ENCODE measurements at regions not wholly inside any gene's neighbourhood (a gene's known extent, or its start where the extent isn't known, plus 50 kb on each side); places are given as distances from the start of the nearest gene placed in this dataset.

- H3K9me3 ChIP-seq (ENCODE audit: low read depth), result no peaks in the 10 kb centered on the region
- TF ChIP-seq CTCF (IDR thresholded peaks at IDR 0.05; ENCODE audit: low read depth, low read length), result no peak
- no peak for DNase-seq (ENCODE audit: low read depth in 1 of 2, low spot score in 1 of 2)
- no peak overlapping the region for H3K27ac ChIP-seq
- H3K36me3 ChIP-seq, result no peaks in the 10 kb centered on the region
- H3K27me3 ChIP-seq, result no peaks in the 10 kb centered on the region
- H3K4me3 ChIP-seq, result no peak overlapping the region
- no peaks in the 10 kb centered on the region for H3K4me1 ChIP-seq (ENCODE audit: low read depth)
Measured at GRCh38 chr14:65277580-65278270, 134.8 kb upstream of the FUT8 start.

- DNase-seq (ENCODE audit: low read depth in 1 of 2, low spot score in 1 of 2), result no peak
Measured at GRCh38 chr14:65278589-65278988, 133.9 kb upstream of the FUT8 start.

GRCh38 chr14:65279510-65279909, 133.0 kb upstream of the FUT8 start:
- Histone ChIP-seq H3K4me1 (ENCODE audit: low read depth) (no peaks in the 10 kb centered on the region), H3K27ac (no peak overlapping the region), H3K4me3 (no peak overlapping the region), H3K27me3 (no peaks in the 10 kb centered on the region), H3K9me3 (ENCODE audit: low read depth) (no peaks in the 10 kb centered on the region), H3K36me3 (no peaks in the 10 kb centered on the region)
- no peak for DNase-seq (ENCODE audit: low read depth in 1 of 2, low spot score in 1 of 2)
- TF ChIP-seq CTCF (IDR thresholded peaks at IDR 0.05; ENCODE audit: low read depth, low read length), result no peak

More at GRCh38 chr14:65278589-65278988, 133.9 kb upstream of the FUT8 start:
- Histone ChIP-seq H3K27me3 (no peaks in the 10 kb centered on the region), H3K36me3 (no peaks in the 10 kb centered on the region), H3K4me1 (ENCODE audit: low read depth) (no peaks in the 10 kb centered on the region), H3K9me3 (ENCODE audit: low read depth) (no peaks in the 10 kb centered on the region), H3K4me3 (no peak overlapping the region), H3K27ac (no peak overlapping the region)
- no peak for TF ChIP-seq CTCF (IDR thresholded peaks at IDR 0.05; ENCODE audit: low read depth, low read length)

GRCh38 chr14:65279958-65280357, 132.6 kb upstream of the FUT8 start:
- DNase-seq (ENCODE audit: low read depth in 1 of 2, low spot score in 1 of 2), result no peak
- Histone ChIP-seq H3K4me1 (ENCODE audit: low read depth) (no peaks in the 10 kb centered on the region), H3K4me3 (no peak overlapping the region), H3K27ac (no peak overlapping the region), H3K9me3 (ENCODE audit: low read depth) (no peaks in the 10 kb centered on the region), H3K27me3 (no peaks in the 10 kb centered on the region), H3K36me3 (no peaks in the 10 kb centered on the region)
- TF ChIP-seq CTCF (IDR thresholded peaks at IDR 0.05; ENCODE audit: low read depth, low read length), result no peak

- Histone ChIP-seq H3K4me1 (ENCODE audit: low read depth) (no peaks in the 10 kb centered on the region), H3K27me3 (no peaks in the 10 kb centered on the region), H3K9me3 (ENCODE audit: low read depth) (no peaks in the 10 kb centered on the region), H3K27ac (no peak overlapping the region), H3K36me3 (no peaks in the 10 kb centered on the region), H3K4me3 (no peak overlapping the region)
- DNase-seq (ENCODE audit: low read depth in 1 of 2, low spot score in 1 of 2), result no peak
- no peak for TF ChIP-seq CTCF (IDR thresholded peaks at IDR 0.05; ENCODE audit: low read depth, low read length)
Measured at GRCh38 chr14:65280653-65281052, 131.9 kb upstream of the FUT8 start.

All from cardiac muscle cell (in vitro differentiated cells and primary cell).